ENCODE measurements at regions not wholly inside any gene's neighbourhood (a gene's known extent, or its start where the extent isn't known, plus 50 kb on each side); places are given as distances from the start of the nearest gene placed in this dataset.
"Not testable (repeated sequence)": the region's sequence is repeated elsewhere in the genome, so short reads cannot be mapped to it uniquely, and the experiment has no call there.

DNA sequence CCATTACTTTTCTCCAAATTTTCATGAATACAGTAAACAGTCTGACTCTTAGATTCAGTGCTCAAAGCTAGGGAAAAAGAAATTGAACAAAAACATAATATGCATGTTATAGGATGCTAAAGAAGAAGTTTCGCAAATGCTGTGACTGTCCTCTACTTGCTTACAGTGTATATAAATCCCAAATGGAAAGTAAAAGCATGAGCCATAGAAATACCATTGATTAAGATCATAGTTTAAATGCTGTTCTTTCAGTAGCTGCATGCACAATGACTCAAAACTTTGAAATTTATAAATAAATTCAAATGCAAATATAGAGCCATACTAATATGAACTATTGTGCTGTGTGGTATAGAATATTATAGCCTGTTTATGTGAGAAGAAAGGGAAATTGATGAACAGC lies 1113.9 kb upstream of the ACVR2A start:
- TF ChIP-seq, protein P1, sequence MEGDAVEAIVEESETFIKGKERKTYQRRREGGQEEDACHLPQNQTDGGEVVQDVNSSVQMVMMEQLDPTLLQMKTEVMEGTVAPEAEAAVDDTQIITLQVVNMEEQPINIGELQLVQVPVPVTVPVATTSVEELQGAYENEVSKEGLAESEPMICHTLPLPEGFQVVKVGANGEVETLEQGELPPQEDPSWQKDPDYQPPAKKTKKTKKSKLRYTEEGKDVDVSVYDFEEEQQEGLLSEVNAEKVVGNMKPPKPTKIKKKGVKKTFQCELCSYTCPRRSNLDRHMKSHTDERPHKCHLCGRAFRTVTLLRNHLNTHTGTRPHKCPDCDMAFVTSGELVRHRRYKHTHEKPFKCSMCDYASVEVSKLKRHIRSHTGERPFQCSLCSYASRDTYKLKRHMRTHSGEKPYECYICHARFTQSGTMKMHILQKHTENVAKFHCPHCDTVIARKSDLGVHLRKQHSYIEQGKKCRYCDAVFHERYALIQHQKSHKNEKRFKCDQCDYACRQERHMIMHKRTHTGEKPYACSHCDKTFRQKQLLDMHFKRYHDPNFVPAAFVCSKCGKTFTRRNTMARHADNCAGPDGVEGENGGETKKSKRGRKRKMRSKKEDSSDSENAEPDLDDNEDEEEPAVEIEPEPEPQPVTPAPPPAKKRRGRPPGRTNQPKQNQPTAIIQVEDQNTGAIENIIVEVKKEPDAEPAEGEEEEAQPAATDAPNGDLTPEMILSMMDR (IDR thresholded peaks at IDR 0.05): no peak
- DNase-seq (ENCODE audit: low spot score) (no peak), ATAC-seq (ENCODE audit: low FRiP score) (no peak)

DNA sequence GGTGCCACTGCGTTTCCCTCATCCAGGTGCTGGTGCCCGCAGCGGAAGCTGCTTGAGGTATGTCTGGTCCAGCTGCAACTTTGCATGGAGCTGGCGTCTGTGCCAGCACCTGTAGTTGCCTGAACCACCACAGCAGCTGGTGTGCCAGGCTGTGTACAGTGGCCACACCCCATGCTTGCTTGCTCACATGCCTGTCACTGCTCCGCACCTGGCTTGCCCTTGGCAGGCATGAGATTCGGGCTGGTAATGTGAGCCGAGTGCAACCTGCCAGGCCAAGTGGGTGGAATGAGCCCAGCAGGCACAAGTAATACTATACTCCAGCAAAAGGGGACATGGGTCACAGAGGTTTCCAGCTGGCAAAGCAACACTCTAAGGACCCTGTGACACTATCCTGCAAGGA lies 1123.3 kb upstream of the ACVR2A start:
- no peak for ATAC-seq (ENCODE audit: low FRiP score)
- TF ChIP-seq, protein P1 (IDR thresholded peaks at IDR 0.05): no peak
- no peak for DNase-seq (ENCODE audit: low spot score)

DNA sequence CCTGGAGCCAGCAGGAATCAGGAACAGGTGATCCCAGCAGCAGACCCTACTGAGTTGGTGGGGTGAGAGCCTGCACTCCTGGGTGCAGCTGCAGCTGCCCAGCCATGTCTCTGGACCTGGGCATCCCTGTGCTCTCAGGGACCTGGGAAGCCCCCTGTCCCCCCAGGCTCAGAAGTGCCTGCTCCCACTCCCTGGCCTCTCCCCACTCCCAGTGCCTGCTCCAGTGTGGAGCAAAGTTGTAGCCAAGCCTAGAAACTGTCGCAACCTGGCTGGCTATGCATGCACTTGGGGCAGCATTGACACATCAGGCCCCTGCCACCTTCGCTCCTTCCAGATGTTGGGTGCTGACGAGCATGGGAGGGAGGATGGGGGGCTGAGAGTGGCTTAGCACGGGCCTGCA lies 1124.7 kb upstream of the ACVR2A start:
- no peak for ATAC-seq (ENCODE audit: low FRiP score)
- DNase-seq (ENCODE audit: low spot score): no peak
- TF ChIP-seq, protein P1 (IDR thresholded peaks at IDR 0.05): no peak

DNA sequence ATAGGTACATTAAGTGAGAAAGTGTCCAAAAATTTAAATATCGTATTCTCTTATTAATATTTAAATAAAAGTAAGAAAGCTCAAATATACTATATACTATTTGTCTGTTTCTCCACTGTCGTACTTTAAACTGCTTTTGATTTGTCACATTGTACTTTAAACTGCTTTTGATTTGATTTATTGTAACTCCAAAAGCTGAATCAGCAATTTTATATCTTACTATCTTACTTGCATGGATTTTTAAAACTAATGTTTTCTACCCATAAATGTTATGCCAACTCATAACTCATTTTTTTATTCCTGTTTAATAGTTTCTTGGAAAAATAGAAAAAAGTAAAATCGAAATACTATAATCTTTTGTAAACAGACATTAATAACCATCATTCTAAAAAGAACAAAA lies 1128.2 kb upstream of the ACVR2A start:
- DNase-seq (ENCODE audit: low spot score): no peak
- TF ChIP-seq, protein P1 (IDR thresholded peaks at IDR 0.05): no peak
- no peak for ATAC-seq (ENCODE audit: low FRiP score)

DNA sequence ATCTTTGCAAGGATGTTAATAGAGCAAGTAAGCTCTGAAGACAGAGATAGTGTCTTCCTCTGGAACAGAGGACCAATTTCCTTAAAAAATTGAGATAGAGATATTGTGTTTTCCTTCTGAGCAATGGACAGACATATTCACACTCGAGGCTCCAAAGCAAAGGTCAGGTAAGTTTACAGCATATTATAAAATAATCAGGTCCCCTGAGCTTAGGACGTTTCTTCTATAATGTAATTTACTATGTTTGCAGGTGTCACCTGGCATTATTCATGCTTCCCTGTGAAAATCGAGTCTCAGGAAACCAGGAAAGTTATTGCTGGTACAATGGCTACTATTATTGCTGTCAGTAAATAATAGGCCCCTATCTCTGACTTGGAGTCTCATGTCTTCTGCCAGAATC lies 1135.8 kb upstream of the ACVR2A start:
- DNase-seq (ENCODE audit: low spot score): no peak
- no peak for ATAC-seq (ENCODE audit: low FRiP score)
- TF ChIP-seq, protein P1 (IDR thresholded peaks at IDR 0.05): no peak

DNA sequence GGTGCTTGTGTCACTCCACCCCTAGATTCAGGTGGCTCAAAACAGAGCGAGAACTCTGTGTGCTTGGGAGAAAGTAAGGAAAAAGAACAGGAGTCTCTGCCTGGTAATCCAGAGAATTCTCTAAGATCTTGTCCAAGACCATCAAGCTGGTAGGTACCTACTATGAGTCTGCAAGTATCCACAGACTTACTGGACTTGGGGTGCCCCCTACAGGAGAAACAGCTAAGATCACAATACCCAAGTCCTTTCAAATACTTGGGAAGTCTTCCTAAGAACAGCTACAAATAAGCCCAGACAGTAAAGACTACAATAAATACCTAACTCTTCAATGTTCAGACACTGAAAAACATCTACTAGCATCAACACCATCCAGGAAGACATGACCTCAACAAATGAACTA lies 1143.6 kb upstream of the ACVR2A start:
- TF ChIP-seq, protein P1 (IDR thresholded peaks at IDR 0.05): no peak
- DNase-seq (ENCODE audit: low spot score) (no peak), ATAC-seq (ENCODE audit: low FRiP score) (no peak)

DNA sequence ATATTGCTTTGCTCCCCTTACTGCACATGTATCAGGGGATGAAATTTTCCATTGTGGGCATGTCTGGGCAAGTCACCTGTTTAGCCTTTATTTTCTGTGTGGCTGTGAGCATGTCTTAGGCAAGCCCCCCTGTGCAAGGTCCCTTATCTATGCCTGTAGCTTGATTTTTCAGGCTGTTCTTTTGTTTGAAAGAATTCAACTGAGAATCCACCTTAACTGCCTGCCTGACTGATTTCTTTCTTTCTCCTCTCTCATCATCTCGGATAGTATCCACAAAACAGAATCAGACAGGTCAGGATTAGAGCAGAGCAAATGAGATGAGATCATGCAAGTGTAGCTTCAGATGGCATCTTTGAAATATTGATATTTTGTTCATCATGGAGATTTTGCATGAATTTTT lies 1147.5 kb upstream of the ACVR2A start:
- TF ChIP-seq, protein P1 (IDR thresholded peaks at IDR 0.05): no peak
- ATAC-seq (ENCODE audit: low FRiP score) (no peak), DNase-seq (ENCODE audit: low spot score) (no peak)

DNA sequence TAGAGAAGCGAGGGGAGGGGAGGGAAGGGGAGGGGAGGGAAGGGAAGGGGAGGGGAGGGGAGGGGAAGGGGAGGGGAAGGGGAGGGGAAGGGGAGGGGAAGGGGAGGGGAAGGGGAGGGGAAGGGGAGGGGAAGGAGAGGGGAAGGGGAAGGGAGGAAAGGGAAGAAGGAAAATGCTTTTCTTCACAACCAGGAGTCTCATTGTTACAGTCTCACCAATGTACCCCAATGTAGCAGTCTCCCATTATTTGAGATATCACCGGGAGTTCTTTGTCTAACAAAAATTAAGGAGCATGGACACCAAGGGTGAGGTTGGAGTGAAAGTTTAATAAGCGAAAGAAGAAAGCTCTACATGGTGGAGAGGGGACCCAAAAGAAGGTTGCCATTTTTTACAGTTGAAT lies 1148.0 kb upstream of the ACVR2A start:
- DNase-seq (ENCODE audit: low spot score); ATAC-seq (ENCODE audit: low FRiP score): not testable (repeated sequence)

Measured in omental fat pad (tissue), 3 donors.